Activated T-helper 17 cell treated with anti-CD3 and anti-CD28 coated beads, Interleukin-2, amount 50 U/mL, for 72 hours (primary cell): ENCODE measurements at regions not wholly inside any gene's neighbourhood (a gene's known extent, or its start where the extent isn't known, plus 50 kb on each side); places are given as distances from the start of the nearest gene placed in this dataset.
"Not testable (repeated sequence)": the region's sequence is repeated elsewhere in the genome, so short reads cannot be mapped to it uniquely, and the experiment has no call there.

Source experiments
- ATAC-seq: fragments of 150-1000 bp; cut with Tn5 transposase; replicated peaks from 2 replicates; pipeline ENCODE4 v1.10.0; 2021; ENCODE audit warnings: mild to moderate bottlenecking, moderate library complexity
- H3K27ac Mint-ChIP-seq: one replicate; pipeline ENCODE4 v1.8.0; 2022; ENCODE audit warnings: mixed read lengths
- H3K27me3 Mint-ChIP-seq: one replicate; pipeline ENCODE4 v1.8.0; 2022; ENCODE audit warnings: mixed read lengths
- H3K36me3 Mint-ChIP-seq: one replicate; pipeline ENCODE4 v1.8.0; 2022; ENCODE audit warnings: low read depth, mild to moderate bottlenecking, mixed read lengths
- H3K4me1 Mint-ChIP-seq: one replicate; pipeline ENCODE4 v1.8.0; 2022; ENCODE audit warnings: mixed read lengths
- H3K4me3 Mint-ChIP-seq: one replicate; pipeline ENCODE4 v1.8.0; 2022; ENCODE audit warnings: mild to moderate bottlenecking, mixed read lengths
- H3K9me3 Mint-ChIP-seq: one replicate; pipeline ENCODE4 v1.8.0; 2022; ENCODE audit warnings: mixed read lengths

GRCh38 chr21:27908816-27909215 is 941.9 kb upstream of the ADAMTS5 start:
- H3K27ac Mint-ChIP-seq, H3K4me1 Mint-ChIP-seq, H3K36me3 Mint-ChIP-seq, ATAC-seq, H3K9me3 Mint-ChIP-seq, H3K27me3 Mint-ChIP-seq, H3K4me3 Mint-ChIP-seq: not testable (repeated sequence)

DNA sequence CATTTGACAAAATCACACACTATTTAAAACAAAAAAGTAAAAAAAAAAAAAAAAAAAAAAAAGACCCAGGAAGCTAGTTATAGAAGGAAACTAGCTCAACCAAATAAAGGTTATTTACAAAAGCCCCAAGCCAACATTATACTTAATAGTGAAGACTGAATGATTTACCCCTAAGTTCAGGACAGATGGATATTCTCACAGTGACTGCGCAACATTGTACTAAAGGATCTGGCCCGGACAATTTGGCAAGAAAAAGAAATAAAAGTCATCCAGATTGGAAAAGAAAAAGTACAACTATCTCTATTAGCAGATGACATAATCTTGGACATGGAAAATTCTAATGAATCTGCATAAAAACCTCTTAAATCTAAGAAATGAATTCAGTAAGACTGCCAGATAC is 936.0 kb upstream of the ADAMTS5 start:
- not testable (repeated sequence) for H3K36me3 Mint-ChIP-seq, H3K4me1 Mint-ChIP-seq, H3K27me3 Mint-ChIP-seq, H3K4me3 Mint-ChIP-seq, ATAC-seq, H3K27ac Mint-ChIP-seq, H3K9me3 Mint-ChIP-seq

DNA sequence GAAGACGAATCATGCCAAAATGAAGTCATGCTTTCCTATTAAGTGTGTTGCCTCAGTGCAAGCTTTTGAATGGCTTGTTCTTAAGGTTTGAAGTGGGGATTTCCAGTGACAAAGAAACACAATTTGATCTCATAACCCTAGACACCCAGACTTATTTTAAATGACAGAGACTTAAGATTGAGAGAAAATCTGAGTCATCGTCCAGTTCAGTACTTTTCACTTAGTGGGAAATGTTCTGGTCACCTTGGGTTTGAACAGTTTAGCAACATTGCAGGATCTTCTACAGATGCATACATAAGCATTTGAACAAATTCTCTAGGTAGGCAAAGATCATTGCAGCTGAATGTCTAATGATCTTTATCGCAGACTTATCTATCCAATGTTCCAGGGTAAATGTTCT is 926.7 kb upstream of the ADAMTS5 start:
- H3K36me3 Mint-ChIP-seq, H3K9me3 Mint-ChIP-seq, ATAC-seq, H3K27me3 Mint-ChIP-seq, H3K4me3 Mint-ChIP-seq, H3K27ac Mint-ChIP-seq, H3K4me1 Mint-ChIP-seq: not testable (repeated sequence)

GRCh38 chr21:27891495-27891894 is 924.6 kb upstream of the ADAMTS5 start:
- not testable (repeated sequence) for H3K36me3 Mint-ChIP-seq, H3K4me1 Mint-ChIP-seq, H3K9me3 Mint-ChIP-seq, H3K27me3 Mint-ChIP-seq, H3K27ac Mint-ChIP-seq, ATAC-seq, H3K4me3 Mint-ChIP-seq

GRCh38 chr21:27887808-27888455 is 921.0 kb upstream of the ADAMTS5 start:
- not testable (repeated sequence) for ATAC-seq, H3K4me3 Mint-ChIP-seq, H3K4me1 Mint-ChIP-seq, H3K9me3 Mint-ChIP-seq, H3K27me3 Mint-ChIP-seq, H3K36me3 Mint-ChIP-seq, H3K27ac Mint-ChIP-seq

DNA sequence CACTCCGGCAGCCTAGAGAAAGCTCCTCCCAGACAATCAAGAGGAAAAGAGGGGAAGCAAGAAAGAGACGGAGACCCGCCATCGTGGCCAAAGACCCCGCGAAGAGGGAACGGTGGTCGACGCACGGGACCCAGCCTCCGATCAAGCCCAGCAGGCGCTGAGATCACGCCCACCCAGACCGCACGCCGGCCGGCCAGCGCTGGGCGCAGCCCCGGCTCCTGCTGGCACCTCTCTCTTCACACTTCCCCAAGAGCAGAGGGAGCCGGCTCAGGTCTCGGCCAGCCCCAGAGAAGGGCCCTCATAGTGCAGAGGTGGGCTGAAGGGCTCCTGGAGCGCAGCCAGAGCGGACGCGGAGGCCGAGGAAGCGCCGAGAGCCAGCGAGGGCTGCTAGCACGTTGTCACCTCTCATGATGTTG is 918.4 kb upstream of the ADAMTS5 start:
- no peak for ATAC-seq
- no peaks in the 10 kb centered on the region for H3K27me3 Mint-ChIP-seq
- no peaks in the 10 kb centered on the region for H3K4me1 Mint-ChIP-seq
- H3K4me3 Mint-ChIP-seq: no peak overlapping the region
- H3K36me3 Mint-ChIP-seq: no peaks in the 10 kb centered on the region
- H3K9me3 Mint-ChIP-seq: peaks cover 4% of the 10 kb centered on the region
- no peak overlapping the region for H3K27ac Mint-ChIP-seq

- H3K36me3 Mint-ChIP-seq, H3K27me3 Mint-ChIP-seq, H3K9me3 Mint-ChIP-seq, ATAC-seq, H3K4me1 Mint-ChIP-seq, H3K4me3 Mint-ChIP-seq, H3K27ac Mint-ChIP-seq: not testable (repeated sequence)
Observed at GRCh38 chr21:27881331-27881730, 914.4 kb upstream of the ADAMTS5 start.

DNA sequence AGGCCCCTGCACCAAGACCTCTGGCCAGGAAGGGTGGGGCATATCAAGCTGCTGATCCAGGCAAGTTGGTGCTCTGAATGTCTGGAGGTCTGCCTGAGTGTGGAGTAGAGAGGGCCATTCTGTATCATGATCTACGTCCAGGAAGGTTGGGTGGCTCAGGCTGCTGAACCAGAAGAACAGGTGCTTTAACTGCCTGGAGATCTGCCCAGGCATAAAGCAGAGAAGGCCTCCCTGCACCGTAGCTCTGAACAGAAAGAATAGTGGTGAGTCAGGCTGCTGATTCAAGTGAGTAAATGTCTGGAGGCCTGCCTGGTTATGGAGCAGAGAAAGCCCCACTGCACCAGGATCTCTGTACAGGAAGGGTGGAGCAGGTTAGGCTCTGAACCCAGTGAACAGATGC is 905.5 kb upstream of the ADAMTS5 start:
- H3K27me3 Mint-ChIP-seq, H3K9me3 Mint-ChIP-seq, H3K27ac Mint-ChIP-seq, ATAC-seq, H3K4me1 Mint-ChIP-seq, H3K4me3 Mint-ChIP-seq, H3K36me3 Mint-ChIP-seq: not testable (repeated sequence)

- H3K9me3 Mint-ChIP-seq, H3K27ac Mint-ChIP-seq, H3K36me3 Mint-ChIP-seq, H3K4me3 Mint-ChIP-seq, H3K27me3 Mint-ChIP-seq, ATAC-seq, H3K4me1 Mint-ChIP-seq: not testable (repeated sequence)
Observed at GRCh38 chr21:27870755-27871154, 903.9 kb upstream of the ADAMTS5 start.

GRCh38 chr21:27860314-27860955 is 893.5 kb upstream of the ADAMTS5 start:
- H3K27ac Mint-ChIP-seq, H3K27me3 Mint-ChIP-seq, ATAC-seq, H3K4me1 Mint-ChIP-seq, H3K9me3 Mint-ChIP-seq, H3K4me3 Mint-ChIP-seq, H3K36me3 Mint-ChIP-seq: not testable (repeated sequence)

- not testable (repeated sequence) for H3K4me3 Mint-ChIP-seq, H3K9me3 Mint-ChIP-seq, H3K27me3 Mint-ChIP-seq, H3K36me3 Mint-ChIP-seq, ATAC-seq, H3K4me1 Mint-ChIP-seq, H3K27ac Mint-ChIP-seq
Observed at GRCh38 chr21:27858053-27858825, 891.4 kb upstream of the ADAMTS5 start.

DNA sequence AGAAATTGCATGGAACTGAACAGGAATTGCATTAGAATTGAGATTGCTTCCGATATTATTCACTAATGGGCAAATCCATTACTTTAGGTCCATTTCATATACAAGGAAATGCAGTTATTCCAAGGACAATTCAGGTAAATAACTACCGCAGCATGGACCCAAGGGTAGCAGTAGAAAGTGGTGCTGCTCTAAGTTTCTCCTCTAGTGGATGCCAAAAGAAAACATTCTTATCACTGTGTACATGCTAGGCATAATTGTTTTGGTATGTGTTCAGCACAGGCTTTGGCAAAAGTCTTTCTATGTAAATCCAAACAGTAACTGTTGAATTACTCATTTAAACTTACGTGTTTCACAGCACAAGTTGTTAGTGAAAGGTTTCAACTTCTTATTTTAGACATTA is 890.1 kb upstream of the ADAMTS5 start:
- H3K4me3 Mint-ChIP-seq, H3K27me3 Mint-ChIP-seq, H3K9me3 Mint-ChIP-seq, H3K4me1 Mint-ChIP-seq, ATAC-seq, H3K36me3 Mint-ChIP-seq, H3K27ac Mint-ChIP-seq: not testable (repeated sequence)

GRCh38 chr21:27841084-27841672 is 874.3 kb upstream of the ADAMTS5 start:
- no peak for ATAC-seq
- Mint-ChIP-seq H3K27ac (no peak overlapping the region), H3K9me3 (peaks cover 5% of the 10 kb centered on the region), H3K36me3 (no peaks in the 10 kb centered on the region), H3K4me3 (no peak overlapping the region), H3K27me3 (no peaks in the 10 kb centered on the region), H3K4me1 (no peaks in the 10 kb centered on the region)

GRCh38 chr21:27840262-27840661 is 873.4 kb upstream of the ADAMTS5 start:
- Mint-ChIP-seq H3K27ac (no peak overlapping the region), H3K4me1 (no peaks in the 10 kb centered on the region), H3K27me3 (no peaks in the 10 kb centered on the region), H3K9me3 (peaks cover 5% of the 10 kb centered on the region), H3K36me3 (no peaks in the 10 kb centered on the region), H3K4me3 (no peak overlapping the region)
- ATAC-seq: no peak

GRCh38 chr21:27839512-27840115 is 872.7 kb upstream of the ADAMTS5 start:
- no peak overlapping the region for H3K27ac Mint-ChIP-seq
- H3K4me1 Mint-ChIP-seq: no peaks in the 10 kb centered on the region

More at GRCh38 chr21:27839512-27840115, 872.7 kb upstream of the ADAMTS5 start:
- H3K27me3 Mint-ChIP-seq: no peaks in the 10 kb centered on the region
- no peak for ATAC-seq
- H3K9me3 Mint-ChIP-seq: peaks cover 5% of the 10 kb centered on the region
- H3K4me3 Mint-ChIP-seq: no peak overlapping the region
- no peaks in the 10 kb centered on the region for H3K36me3 Mint-ChIP-seq
